ENCODE measurements at regions not wholly inside any gene's neighbourhood (a gene's known extent, or its start where the extent isn't known, plus 50 kb on each side); places are given as distances from the start of the nearest gene placed in this dataset.
"Not testable (repeated sequence)": the region's sequence is repeated elsewhere in the genome, so short reads cannot be mapped to it uniquely, and the experiment has no call there.

DNA sequence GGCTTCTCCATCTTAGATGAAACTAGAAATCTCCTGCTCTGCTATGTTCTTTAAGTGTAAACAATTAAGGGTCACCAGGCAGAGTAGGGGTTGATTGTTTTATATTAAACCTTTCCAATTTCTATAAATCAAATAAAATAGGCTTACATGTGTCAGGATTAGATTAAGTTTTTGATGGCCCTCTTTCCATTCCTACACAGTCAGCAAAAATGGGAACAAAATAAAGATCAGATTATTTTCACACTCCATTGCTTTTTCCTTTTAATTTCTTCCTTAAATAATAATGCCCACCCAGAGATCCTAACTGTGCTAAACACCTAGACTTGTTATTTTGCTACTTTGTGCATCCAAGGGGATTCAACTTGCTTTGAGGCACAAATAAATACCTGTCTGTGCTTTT is 381.4 kb upstream of the MAGEB16 start:
- H3K9ac ChIP-seq (ENCODE audit: low read depth, low read length), result no peak overlapping the region
- no peaks in the 10 kb centered on the region for H3K9me3 ChIP-seq (replicated peaks; ENCODE audit: low read length)
- no peak overlapping the region for H3K4me3 ChIP-seq (ENCODE audit: low read length)
- no peaks in the 10 kb centered on the region for H3K27me3 ChIP-seq (ENCODE audit: control insufficient read depth, insufficient read depth, low read length)
- no peaks in the 10 kb centered on the region for H3K4me1 ChIP-seq (ENCODE audit: control insufficient read depth, insufficient read depth, low read length)
- H3K36me3 ChIP-seq (ENCODE audit: insufficient read depth, low read length), result no peaks in the 10 kb centered on the region
- H3K4me2 ChIP-seq (ENCODE audit: low read length), result no peak overlapping the region

GRCh38 chrX:35432056-35432455 is 366.1 kb upstream of the MAGEB16 start:
- Histone ChIP-seq H3K4me1 (ENCODE audit: control insufficient read depth, insufficient read depth, low read length) (no peaks in the 10 kb centered on the region), H3K4me3 (ENCODE audit: low read length) (no peak overlapping the region), H3K9ac (ENCODE audit: low read depth, low read length) (no peak overlapping the region), H3K27me3 (ENCODE audit: control insufficient read depth, insufficient read depth, low read length) (no peaks in the 10 kb centered on the region), H3K4me2 (ENCODE audit: low read length) (no peak overlapping the region), H3K36me3 (ENCODE audit: insufficient read depth, low read length) (no peaks in the 10 kb centered on the region), H3K9me3 (replicated peaks; ENCODE audit: low read length) (no peaks in the 10 kb centered on the region)

GRCh38 chrX:35439034-35439660 is 359.0 kb upstream of the MAGEB16 start:
- Histone ChIP-seq H3K9ac (ENCODE audit: low read depth, low read length) (no peak overlapping the region), H3K4me2 (ENCODE audit: low read length) (no peak overlapping the region), H3K4me3 (ENCODE audit: low read length) (no peak overlapping the region), H3K9me3 (replicated peaks; ENCODE audit: low read length) (no peaks in the 10 kb centered on the region), H3K27me3 (ENCODE audit: control insufficient read depth, insufficient read depth, low read length) (no peaks in the 10 kb centered on the region), H3K36me3 (ENCODE audit: insufficient read depth, low read length) (no peaks in the 10 kb centered on the region), H3K4me1 (ENCODE audit: control insufficient read depth, insufficient read depth, low read length) (no peaks in the 10 kb centered on the region)

GRCh38 chrX:35439692-35440091 is 358.4 kb upstream of the MAGEB16 start:
- no peaks in the 10 kb centered on the region for H3K36me3 ChIP-seq (ENCODE audit: insufficient read depth, low read length)
- H3K4me2 ChIP-seq (ENCODE audit: low read length), result no peak overlapping the region
- no peaks in the 10 kb centered on the region for H3K9me3 ChIP-seq (replicated peaks; ENCODE audit: low read length)
- H3K9ac ChIP-seq (ENCODE audit: low read depth, low read length), result no peak overlapping the region
- H3K27me3 ChIP-seq (ENCODE audit: control insufficient read depth, insufficient read depth, low read length), result no peaks in the 10 kb centered on the region
- H3K4me1 ChIP-seq (ENCODE audit: control insufficient read depth, insufficient read depth, low read length), result no peaks in the 10 kb centered on the region
- no peak overlapping the region for H3K4me3 ChIP-seq (ENCODE audit: low read length)

- Histone ChIP-seq H3K9me3 (replicated peaks; ENCODE audit: low read length) (no peaks in the 10 kb centered on the region), H3K27me3 (ENCODE audit: control insufficient read depth, insufficient read depth, low read length) (no peaks in the 10 kb centered on the region), H3K4me1 (ENCODE audit: control insufficient read depth, insufficient read depth, low read length) (no peaks in the 10 kb centered on the region), H3K9ac (ENCODE audit: low read depth, low read length) (no peak overlapping the region), H3K4me3 (ENCODE audit: low read length) (no peak overlapping the region), H3K36me3 (ENCODE audit: insufficient read depth, low read length) (no peaks in the 10 kb centered on the region), H3K4me2 (ENCODE audit: low read length) (no peak overlapping the region)
These were observed 355.7 kb upstream of the MAGEB16 start for GRCh38 chrX:35442421-35442820.

DNA sequence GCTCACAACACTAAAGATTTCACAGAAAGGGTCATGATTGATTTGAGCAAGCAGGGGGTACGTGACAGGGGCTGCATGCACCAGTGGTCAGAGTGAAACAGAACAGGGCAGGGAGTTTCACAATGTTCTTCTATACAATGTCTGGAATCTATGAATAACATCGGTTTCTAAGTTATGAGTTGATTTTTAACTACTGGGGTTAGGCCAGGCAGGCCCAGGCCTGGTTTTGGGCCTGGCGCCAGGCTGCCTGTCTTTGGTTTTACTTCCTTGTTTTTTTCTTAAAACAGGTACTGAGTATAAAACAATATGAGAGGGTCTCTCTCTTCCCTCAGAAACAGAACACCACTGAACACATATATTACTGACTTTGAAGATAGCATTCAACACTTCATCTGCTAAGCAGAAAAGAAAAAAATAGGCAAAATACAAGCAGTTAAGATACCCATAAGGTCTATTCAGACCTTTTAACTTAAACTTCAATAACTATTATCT is 355.0 kb upstream of the MAGEB16 start:
- not testable (repeated sequence) for H3K4me1 ChIP-seq (ENCODE audit: control insufficient read depth, insufficient read depth, low read length); H3K9me3 ChIP-seq (replicated peaks; ENCODE audit: low read length); H3K4me2 ChIP-seq (ENCODE audit: low read length); H3K9ac ChIP-seq (ENCODE audit: low read depth, low read length); H3K4me3 ChIP-seq (ENCODE audit: low read length); H3K36me3 ChIP-seq (ENCODE audit: insufficient read depth, low read length); H3K27me3 ChIP-seq (ENCODE audit: control insufficient read depth, insufficient read depth, low read length)

GRCh38 chrX:35444671-35445355 is 353.3 kb upstream of the MAGEB16 start:
- Histone ChIP-seq H3K9ac (ENCODE audit: low read depth, low read length) (no peak overlapping the region), H3K9me3 (replicated peaks; ENCODE audit: low read length) (no peaks in the 10 kb centered on the region), H3K4me3 (ENCODE audit: low read length) (no peak overlapping the region), H3K4me1 (ENCODE audit: control insufficient read depth, insufficient read depth, low read length) (no peaks in the 10 kb centered on the region), H3K27me3 (ENCODE audit: control insufficient read depth, insufficient read depth, low read length) (no peaks in the 10 kb centered on the region), H3K4me2 (ENCODE audit: low read length) (no peak overlapping the region), H3K36me3 (ENCODE audit: insufficient read depth, low read length) (no peaks in the 10 kb centered on the region)

GRCh38 chrX:35445912-35446311 is 352.2 kb upstream of the MAGEB16 start:
- Histone ChIP-seq H3K36me3 (ENCODE audit: insufficient read depth, low read length) (no peaks in the 10 kb centered on the region), H3K4me2 (ENCODE audit: low read length) (no peak overlapping the region), H3K9ac (ENCODE audit: low read depth, low read length) (no peak overlapping the region), H3K4me1 (ENCODE audit: control insufficient read depth, insufficient read depth, low read length) (no peaks in the 10 kb centered on the region), H3K9me3 (replicated peaks; ENCODE audit: low read length) (no peaks in the 10 kb centered on the region), H3K27me3 (ENCODE audit: control insufficient read depth, insufficient read depth, low read length) (no peaks in the 10 kb centered on the region), H3K4me3 (ENCODE audit: low read length) (no peak overlapping the region)

DNA sequence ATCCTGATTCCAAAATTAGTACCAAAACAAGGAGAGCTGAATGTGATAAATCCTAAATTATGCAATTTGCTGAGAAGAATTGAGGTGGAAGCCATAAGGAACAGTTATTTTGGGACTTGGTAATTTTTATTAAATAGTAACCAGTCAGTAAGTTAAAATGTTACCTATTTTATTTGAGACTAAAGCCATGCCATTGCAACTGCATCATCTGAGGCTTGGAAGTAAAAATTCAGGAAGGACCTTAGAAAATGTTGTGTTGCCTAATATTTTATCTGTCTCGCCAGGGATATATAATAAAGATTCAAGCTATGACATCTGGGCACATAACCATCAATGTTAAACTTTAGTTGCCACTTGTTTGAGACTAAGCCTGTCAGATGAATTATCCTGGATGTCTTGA is 341.3 kb upstream of the MAGEB16 start:
- H3K9ac ChIP-seq (ENCODE audit: low read depth, low read length), result no peak overlapping the region
- no peaks in the 10 kb centered on the region for H3K4me1 ChIP-seq (ENCODE audit: control insufficient read depth, insufficient read depth, low read length)
- no peaks in the 10 kb centered on the region for H3K27me3 ChIP-seq (ENCODE audit: control insufficient read depth, insufficient read depth, low read length)
- no peaks in the 10 kb centered on the region for H3K9me3 ChIP-seq (replicated peaks; ENCODE audit: low read length)
- no peaks in the 10 kb centered on the region for H3K36me3 ChIP-seq (ENCODE audit: insufficient read depth, low read length)
- H3K4me2 ChIP-seq (ENCODE audit: low read length), result no peak overlapping the region
- no peak overlapping the region for H3K4me3 ChIP-seq (ENCODE audit: low read length)

DNA sequence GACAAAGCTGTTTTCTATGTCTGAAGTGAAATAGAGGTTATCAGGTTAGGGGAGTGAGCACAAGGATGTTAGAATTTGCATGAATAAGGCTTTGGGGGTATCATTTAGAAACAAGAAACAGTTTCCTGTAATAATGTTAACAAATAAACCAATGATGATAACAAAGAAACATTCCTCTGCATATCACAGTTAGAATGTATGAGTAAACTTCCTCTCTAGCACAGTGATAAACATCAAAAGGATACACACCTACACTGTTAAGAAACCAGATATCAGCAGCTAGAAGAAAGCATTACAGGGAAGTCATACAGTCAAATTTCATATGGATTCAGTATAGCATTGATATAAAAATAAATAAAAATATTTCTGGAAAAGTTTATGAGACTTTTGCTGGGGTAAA is 340.0 kb upstream of the MAGEB16 start:
- H3K27me3 ChIP-seq (ENCODE audit: control insufficient read depth, insufficient read depth, low read length), result no peaks in the 10 kb centered on the region
- no peak overlapping the region for H3K4me2 ChIP-seq (ENCODE audit: low read length)
- H3K9me3 ChIP-seq (replicated peaks; ENCODE audit: low read length), result no peaks in the 10 kb centered on the region
- no peak overlapping the region for H3K4me3 ChIP-seq (ENCODE audit: low read length)
- no peak overlapping the region for H3K9ac ChIP-seq (ENCODE audit: low read depth, low read length)
- H3K36me3 ChIP-seq (ENCODE audit: insufficient read depth, low read length), result no peaks in the 10 kb centered on the region
- no peaks in the 10 kb centered on the region for H3K4me1 ChIP-seq (ENCODE audit: control insufficient read depth, insufficient read depth, low read length)

- H3K9ac ChIP-seq (ENCODE audit: low read depth, low read length), result no peak overlapping the region
- H3K4me3 ChIP-seq (ENCODE audit: low read length), result no peak overlapping the region
- no peak overlapping the region for H3K4me2 ChIP-seq (ENCODE audit: low read length)
These were observed 337.0 kb upstream of the MAGEB16 start for GRCh38 chrX:35461164-35461563.

DNA sequence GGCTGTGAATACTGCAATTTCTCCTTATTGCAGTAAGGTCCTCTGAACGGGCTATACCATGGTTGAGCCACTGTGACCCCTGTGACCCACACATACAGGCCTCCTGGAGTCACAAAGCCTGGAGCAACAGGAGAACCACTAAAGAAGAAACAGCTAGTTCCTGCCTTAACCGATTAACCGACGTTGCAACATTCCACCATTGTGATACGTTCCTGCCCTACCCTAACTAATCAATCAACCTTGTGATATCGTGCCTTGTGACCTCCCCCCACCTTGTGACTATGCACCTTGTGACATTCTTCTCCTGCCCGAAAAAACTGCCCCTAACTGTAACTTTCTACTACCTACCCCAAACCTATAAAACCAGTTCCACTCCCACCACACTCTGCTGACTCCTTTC is 301.5 kb upstream of the MAGEB16 start:
- H3K27me3 ChIP-seq (ENCODE audit: control insufficient read depth, insufficient read depth, low read length); H3K36me3 ChIP-seq (ENCODE audit: insufficient read depth, low read length); H3K4me1 ChIP-seq (ENCODE audit: control insufficient read depth, insufficient read depth, low read length); H3K4me3 ChIP-seq (ENCODE audit: low read length); H3K4me2 ChIP-seq (ENCODE audit: low read length); H3K9me3 ChIP-seq (replicated peaks; ENCODE audit: low read length); H3K9ac ChIP-seq (ENCODE audit: low read depth, low read length): not testable (repeated sequence)

More at GRCh38 chrX:35461164-35461563, 337.0 kb upstream of the MAGEB16 start:
- no peaks in the 10 kb centered on the region for H3K9me3 ChIP-seq (replicated peaks; ENCODE audit: low read length)
- H3K27me3 ChIP-seq (ENCODE audit: control insufficient read depth, insufficient read depth, low read length), result no peaks in the 10 kb centered on the region
- H3K36me3 ChIP-seq (ENCODE audit: insufficient read depth, low read length), result no peaks in the 10 kb centered on the region
- H3K4me1 ChIP-seq (ENCODE audit: control insufficient read depth, insufficient read depth, low read length), result no peaks in the 10 kb centered on the region
